ENCODE measurements at regions not wholly inside any gene's neighbourhood (a gene's known extent, or its start where the extent isn't known, plus 50 kb on each side); places are given as distances from the start of the nearest gene placed in this dataset.

GRCh38 chr9:108666240-108666784 lies 189.5 kb downstream of the ACTL7B start:
- ATAC-seq (peak in 2 of 4 donors; percentile 35 to 54), DNase-seq (no peak)
- no peaks in the 10 kb centered on the region for H3K9me3 ChIP-seq
- no peak for TF ChIP-seq CTCF (IDR thresholded peaks at IDR 0.05)
- no peak for TF ChIP-seq POLR2A (IDR thresholded peaks at IDR 0.05)
- H3K4me3 ChIP-seq = no peak overlapping the region
- H3K36me3 ChIP-seq = no peaks in the 10 kb centered on the region
- no peaks in the 10 kb centered on the region for H3K4me1 ChIP-seq
- intact Hi-C loops (cut with DNase I) = no loop called here
- WGBS (ENCODE audit: insufficient coverage, low coverage, low lambda C conversion rate, missing lambda C conversion rate) = 37% methylated on average over 3 of the region's 3 CpGs
- H3K27ac ChIP-seq = no peak overlapping the region
- H3K27me3 ChIP-seq = no peaks in the 10 kb centered on the region

GRCh38 chr9:108665521-108666239 lies 190.1 kb downstream of the ACTL7B start:
- Histone ChIP-seq H3K27me3 (no peaks in the 10 kb centered on the region), H3K36me3 (no peaks in the 10 kb centered on the region), H3K27ac (no peak overlapping the region), H3K4me3 (no peak overlapping the region), H3K4me1 (no peaks in the 10 kb centered on the region), H3K9me3 (no peaks in the 10 kb centered on the region)
- TF ChIP-seq POLR2A (IDR thresholded peaks at IDR 0.05) (no peak), CTCF (IDR thresholded peaks at IDR 0.05) (no peak)
- intact Hi-C loops (cut with DNase I) = no loop called here
- ATAC-seq = no peak
- no peak for DNase-seq
- 69% methylated on average over 3 of the region's 4 CpGs for WGBS (ENCODE audit: insufficient coverage, low coverage, low lambda C conversion rate, missing lambda C conversion rate)

DNA sequence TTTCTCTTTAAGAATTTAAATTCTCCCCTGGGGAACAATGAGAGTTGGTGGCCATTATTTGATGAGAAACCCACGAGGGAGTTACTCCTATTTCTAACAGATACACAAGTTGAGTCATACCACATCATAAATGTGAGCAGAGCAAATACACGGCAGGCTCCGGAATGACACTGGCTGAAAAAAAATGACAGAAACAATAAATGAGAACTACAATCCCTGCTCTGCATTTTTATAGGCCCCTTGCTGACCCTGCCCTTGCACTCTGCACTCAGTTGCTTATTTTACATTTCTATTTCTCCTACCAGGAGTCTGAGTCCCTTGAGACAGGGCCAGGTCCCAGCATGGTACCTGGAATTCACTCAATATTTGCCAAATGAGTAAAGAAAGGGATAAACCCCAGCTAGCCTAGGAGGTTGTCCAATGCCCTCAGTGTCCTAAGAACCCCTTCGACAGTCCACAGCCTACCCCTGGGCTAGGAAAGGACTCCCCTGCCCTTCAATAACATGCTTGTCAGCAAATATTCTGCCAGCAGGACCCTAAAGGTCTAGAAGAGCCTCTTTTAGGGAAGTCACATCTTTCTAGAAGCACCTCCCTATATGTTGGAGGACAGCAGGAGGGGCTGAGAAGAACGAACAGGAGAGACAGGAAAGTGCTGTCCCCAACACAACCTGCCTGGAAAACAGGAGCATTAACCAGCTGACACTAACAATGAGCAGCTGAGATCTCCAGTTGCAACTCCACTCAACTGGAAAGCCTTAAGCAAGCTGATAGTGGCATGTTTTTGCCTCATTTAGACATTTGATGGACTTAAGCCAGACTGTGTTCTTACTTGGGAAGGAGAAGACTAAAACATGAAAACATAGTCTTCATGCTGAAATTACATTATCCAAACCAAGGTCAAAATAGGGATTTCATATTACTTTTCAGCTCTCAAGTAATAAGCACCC lies 191.2 kb downstream of the ACTL7B start:
- Histone ChIP-seq H3K36me3 (no peaks in the 10 kb centered on the region), H3K27ac (no peak overlapping the region), H3K4me3 (no peak overlapping the region), H3K27me3 (no peaks in the 10 kb centered on the region), H3K9me3 (no peaks in the 10 kb centered on the region), H3K4me1 (no peaks in the 10 kb centered on the region)
- ATAC-seq (no peak), DNase-seq (no peak)
- WGBS (ENCODE audit: insufficient coverage, low coverage, low lambda C conversion rate, missing lambda C conversion rate) = 61% methylated on average over 4 of the region's 5 CpGs
- intact Hi-C loops (cut with DNase I) = no loop called here
- TF ChIP-seq CTCF (IDR thresholded peaks at IDR 0.05) = no peak
- no peak for TF ChIP-seq POLR2A (IDR thresholded peaks at IDR 0.05)

DNA sequence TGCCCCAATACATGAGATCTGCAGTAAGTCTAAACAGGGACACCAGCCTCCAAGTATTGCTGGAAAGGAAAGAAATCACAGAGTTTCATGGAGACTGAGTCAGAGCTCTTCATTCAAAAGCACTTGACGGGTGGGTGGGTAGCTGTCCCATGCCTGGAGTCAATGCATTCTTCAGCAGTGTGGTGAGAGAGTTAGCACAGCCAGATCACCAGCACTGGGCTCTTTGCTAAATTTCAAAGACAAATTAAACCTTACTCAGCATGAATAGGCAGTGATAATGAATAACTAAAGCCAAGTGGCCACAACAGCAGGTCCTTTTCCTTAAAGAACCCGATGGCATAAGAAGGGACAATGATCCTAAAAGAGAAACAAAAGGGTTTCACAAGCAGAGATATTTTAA lies 192.4 kb downstream of the ACTL7B start:
- intact Hi-C loops (cut with DNase I) = no loop called here
- TF ChIP-seq CTCF (IDR thresholded peaks at IDR 0.05) (no peak), POLR2A (IDR thresholded peaks at IDR 0.05) (no peak)
- no peak for ATAC-seq

More for the DNA sequence above, 192.4 kb downstream of the ACTL7B start:
- WGBS (ENCODE audit: insufficient coverage, low coverage, low lambda C conversion rate, missing lambda C conversion rate) = 27% methylated on average over 1 of the region's 2 CpGs
- Histone ChIP-seq H3K4me3 (no peak overlapping the region), H3K4me1 (no peaks in the 10 kb centered on the region), H3K9me3 (no peaks in the 10 kb centered on the region), H3K27ac (no peak overlapping the region), H3K27me3 (no peaks in the 10 kb centered on the region), H3K36me3 (no peaks in the 10 kb centered on the region)
- no peak for DNase-seq

All from right lobe of liver (tissue), 6 donors.